A673 (cell line): ENCODE measurements at regions not wholly inside any gene's neighbourhood (a gene's known extent, or its start where the extent isn't known, plus 50 kb on each side); places are given as distances from the start of the nearest gene placed in this dataset.

ENCODE experiments used
- EZH2 ChIP-seq: fragments of 200-600 bp; sonication (generic); IDR thresholded peaks from 2 replicates; pipeline ENCODE4 v1.6.1; 2017; ENCODE audit warnings: borderline replicate concordance, low read depth, mild to moderate bottlenecking, mixed read lengths, antibody characterized with exemption, low read length; ENCODE audit not compliant: poor library complexity, severe bottlenecking
- TF ChIP-seq, protein P1 (sequence below): fragments of 300-800, 200-600 bp; sonication (generic); conservative IDR thresholded peaks from 2 replicates; pipeline ENCODE4 v1.5.1; 2017; ENCODE audit warnings: low read depth, mild to moderate bottlenecking, antibody characterized with exemption, low read length, moderate library complexity, mixed read lengths

DNA sequence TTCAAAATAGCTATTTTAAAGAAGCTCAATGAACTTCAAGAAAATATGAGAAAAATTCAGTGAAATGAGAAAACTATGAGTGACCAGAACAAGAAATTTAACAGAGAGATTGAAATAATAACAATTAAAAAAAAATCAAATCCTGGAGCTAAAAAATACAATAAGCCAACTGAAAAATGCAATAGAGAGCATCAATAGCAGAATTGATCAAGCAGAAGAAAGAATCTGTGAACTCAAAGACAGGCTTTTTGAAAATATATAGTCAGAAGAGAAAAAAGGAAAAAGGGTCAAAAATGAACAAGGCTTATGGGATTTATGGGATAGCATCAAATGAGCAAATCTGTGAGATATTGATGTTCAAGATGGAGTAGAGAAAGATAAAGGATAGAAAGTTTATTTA is 133.0 kb downstream of the OTUD1 start:
- TF ChIP-seq, protein P1, sequence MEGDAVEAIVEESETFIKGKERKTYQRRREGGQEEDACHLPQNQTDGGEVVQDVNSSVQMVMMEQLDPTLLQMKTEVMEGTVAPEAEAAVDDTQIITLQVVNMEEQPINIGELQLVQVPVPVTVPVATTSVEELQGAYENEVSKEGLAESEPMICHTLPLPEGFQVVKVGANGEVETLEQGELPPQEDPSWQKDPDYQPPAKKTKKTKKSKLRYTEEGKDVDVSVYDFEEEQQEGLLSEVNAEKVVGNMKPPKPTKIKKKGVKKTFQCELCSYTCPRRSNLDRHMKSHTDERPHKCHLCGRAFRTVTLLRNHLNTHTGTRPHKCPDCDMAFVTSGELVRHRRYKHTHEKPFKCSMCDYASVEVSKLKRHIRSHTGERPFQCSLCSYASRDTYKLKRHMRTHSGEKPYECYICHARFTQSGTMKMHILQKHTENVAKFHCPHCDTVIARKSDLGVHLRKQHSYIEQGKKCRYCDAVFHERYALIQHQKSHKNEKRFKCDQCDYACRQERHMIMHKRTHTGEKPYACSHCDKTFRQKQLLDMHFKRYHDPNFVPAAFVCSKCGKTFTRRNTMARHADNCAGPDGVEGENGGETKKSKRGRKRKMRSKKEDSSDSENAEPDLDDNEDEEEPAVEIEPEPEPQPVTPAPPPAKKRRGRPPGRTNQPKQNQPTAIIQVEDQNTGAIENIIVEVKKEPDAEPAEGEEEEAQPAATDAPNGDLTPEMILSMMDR, result no peak
- no peak for TF ChIP-seq EZH2
